ENCODE measurements at regions not wholly inside any gene's neighbourhood (a gene's known extent, or its start where the extent isn't known, plus 50 kb on each side); places are given as distances from the start of the nearest gene placed in this dataset.

DNA sequence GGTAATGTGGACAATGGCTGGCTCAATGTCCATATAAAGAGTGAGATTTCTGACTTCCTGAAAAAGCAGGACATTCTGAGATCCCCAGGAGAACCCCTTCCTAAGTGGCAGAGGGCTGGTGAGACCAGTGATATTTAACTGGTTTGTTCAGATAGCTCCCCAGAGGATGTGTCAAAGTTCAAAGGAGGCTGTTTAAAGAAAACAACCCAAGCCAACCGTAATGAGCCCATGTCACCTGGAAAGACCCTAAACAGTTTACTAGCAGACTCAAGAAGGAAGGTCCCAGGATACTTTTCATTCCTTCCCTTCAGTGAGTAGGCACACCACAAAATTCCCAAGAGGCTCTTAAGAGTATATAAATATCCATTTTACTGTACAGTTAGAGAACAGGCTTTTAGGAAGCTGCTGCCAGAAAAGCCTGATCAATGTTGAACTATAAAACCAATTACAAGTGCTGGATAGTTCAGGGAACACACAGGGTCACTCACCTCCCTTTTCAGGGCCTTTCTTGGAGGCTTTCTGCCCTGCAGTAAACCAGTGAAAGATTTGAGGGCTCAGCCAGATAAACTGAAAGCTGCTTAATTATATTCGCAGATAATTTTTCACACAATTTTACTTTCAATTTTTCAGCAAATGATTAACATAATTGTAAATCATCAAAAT is 293.5 kb downstream of the ASXL3 start (continued):
- TF ChIP-seq, protein P1, sequence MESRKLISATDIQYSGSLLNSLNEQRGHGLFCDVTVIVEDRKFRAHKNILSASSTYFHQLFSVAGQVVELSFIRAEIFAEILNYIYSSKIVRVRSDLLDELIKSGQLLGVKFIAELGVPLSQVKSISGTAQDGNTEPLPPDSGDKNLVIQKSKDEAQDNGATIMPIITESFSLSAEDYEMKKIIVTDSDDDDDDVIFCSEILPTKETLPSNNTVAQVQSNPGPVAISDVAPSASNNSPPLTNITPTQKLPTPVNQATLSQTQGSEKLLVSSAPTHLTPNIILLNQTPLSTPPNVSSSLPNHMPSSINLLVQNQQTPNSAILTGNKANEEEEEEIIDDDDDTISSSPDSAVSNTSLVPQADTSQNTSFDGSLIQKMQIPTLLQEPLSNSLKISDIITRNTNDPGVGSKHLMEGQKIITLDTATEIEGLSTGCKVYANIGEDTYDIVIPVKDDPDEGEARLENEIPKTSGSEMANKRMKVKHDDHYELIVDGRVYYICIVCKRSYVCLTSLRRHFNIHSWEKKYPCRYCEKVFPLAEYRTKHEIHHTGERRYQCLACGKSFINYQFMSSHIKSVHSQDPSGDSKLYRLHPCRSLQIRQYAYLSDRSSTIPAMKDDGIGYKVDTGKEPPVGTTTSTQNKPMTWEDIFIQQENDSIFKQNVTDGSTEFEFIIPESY (IDR thresholded peaks at IDR 0.05), result no peak
- TF ChIP-seq SP1 (IDR thresholded peaks at IDR 0.05) (peak; percentile 64), RAD21 (IDR thresholded peaks at IDR 0.05) (no peak), FOXA2 (IDR thresholded peaks at IDR 0.05) (no peak), HNF4A (conservative IDR thresholded peaks at IDR 0.05) (peak; percentile 70 to 74), NR2F2 (IDR thresholded peaks at IDR 0.05) (no peak)

DNA sequence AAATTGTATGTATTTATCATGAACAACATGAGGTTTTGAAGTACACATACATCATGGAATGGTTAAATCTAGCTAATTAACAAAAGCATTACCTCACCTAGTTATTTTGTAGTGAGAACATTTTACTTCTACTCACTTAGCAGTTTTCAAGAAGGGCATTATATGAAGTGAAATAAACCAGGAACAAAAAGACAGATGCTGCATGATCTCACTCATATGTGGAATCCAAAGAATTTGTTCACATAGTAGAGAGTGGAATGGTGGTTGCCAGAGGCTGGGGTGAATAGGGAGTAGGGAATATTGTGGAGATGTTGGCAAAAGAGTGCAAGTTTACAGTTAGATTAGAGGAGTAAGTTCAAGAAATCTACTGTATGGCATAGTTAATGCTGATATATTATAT is 292.0 kb downstream of the ASXL3 start:
- no peaks in the 10 kb centered on the region for H3K9me3 ChIP-seq (ENCODE audit: control insufficient read depth in 4 of 4, low read length in 3 of 4)
- H3K4me1 ChIP-seq (ENCODE audit: control insufficient read depth in 4 of 4, insufficient read depth in 4 of 4, low read length in 3 of 4), result peaks cover 0 to 47% (median 28%) of the 10 kb centered on the region in 4 donors
- TF ChIP-seq, protein P2, sequence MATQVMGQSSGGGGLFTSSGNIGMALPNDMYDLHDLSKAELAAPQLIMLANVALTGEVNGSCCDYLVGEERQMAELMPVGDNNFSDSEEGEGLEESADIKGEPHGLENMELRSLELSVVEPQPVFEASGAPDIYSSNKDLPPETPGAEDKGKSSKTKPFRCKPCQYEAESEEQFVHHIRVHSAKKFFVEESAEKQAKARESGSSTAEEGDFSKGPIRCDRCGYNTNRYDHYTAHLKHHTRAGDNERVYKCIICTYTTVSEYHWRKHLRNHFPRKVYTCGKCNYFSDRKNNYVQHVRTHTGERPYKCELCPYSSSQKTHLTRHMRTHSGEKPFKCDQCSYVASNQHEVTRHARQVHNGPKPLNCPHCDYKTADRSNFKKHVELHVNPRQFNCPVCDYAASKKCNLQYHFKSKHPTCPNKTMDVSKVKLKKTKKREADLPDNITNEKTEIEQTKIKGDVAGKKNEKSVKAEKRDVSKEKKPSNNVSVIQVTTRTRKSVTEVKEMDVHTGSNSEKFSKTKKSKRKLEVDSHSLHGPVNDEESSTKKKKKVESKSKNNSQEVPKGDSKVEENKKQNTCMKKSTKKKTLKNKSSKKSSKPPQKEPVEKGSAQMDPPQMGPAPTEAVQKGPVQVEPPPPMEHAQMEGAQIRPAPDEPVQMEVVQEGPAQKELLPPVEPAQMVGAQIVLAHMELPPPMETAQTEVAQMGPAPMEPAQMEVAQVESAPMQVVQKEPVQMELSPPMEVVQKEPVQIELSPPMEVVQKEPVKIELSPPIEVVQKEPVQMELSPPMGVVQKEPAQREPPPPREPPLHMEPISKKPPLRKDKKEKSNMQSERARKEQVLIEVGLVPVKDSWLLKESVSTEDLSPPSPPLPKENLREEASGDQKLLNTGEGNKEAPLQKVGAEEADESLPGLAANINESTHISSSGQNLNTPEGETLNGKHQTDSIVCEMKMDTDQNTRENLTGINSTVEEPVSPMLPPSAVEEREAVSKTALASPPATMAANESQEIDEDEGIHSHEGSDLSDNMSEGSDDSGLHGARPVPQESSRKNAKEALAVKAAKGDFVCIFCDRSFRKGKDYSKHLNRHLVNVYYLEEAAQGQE (IDR thresholded peaks at IDR 0.05), result no peak
- TF ChIP-seq, protein P1 (IDR thresholded peaks at IDR 0.05), result no peak
- TF ChIP-seq EGR1 (IDR thresholded peaks at IDR 0.05; ENCODE audit: low read depth in 2 of 2), result no peak
- no peak for TF ChIP-seq FOXA1 (IDR thresholded peaks at IDR 0.05)
- no peak for TF ChIP-seq HNF4G (IDR thresholded peaks at IDR 0.05)
- no peak for TF ChIP-seq FOXA2 (IDR thresholded peaks at IDR 0.05)
- TF ChIP-seq YY1 (IDR thresholded peaks at IDR 0.05), result no peak
- no peak for TF ChIP-seq TAF1 (conservative IDR thresholded peaks at IDR 0.05)
- TF ChIP-seq GABPA (IDR thresholded peaks at IDR 0.05 in 1 of 2, conservative IDR thresholded peaks at IDR 0.05 in 1 of 2), result no peak
- TF ChIP-seq HNF4A (conservative IDR thresholded peaks at IDR 0.05), result no peak
- no peak for TF ChIP-seq RAD21 (IDR thresholded peaks at IDR 0.05)
- TF ChIP-seq, protein P3, sequence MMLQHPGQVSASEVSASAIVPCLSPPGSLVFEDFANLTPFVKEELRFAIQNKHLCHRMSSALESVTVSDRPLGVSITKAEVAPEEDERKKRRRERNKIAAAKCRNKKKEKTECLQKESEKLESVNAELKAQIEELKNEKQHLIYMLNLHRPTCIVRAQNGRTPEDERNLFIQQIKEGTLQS (IDR thresholded peaks at IDR 0.05), result no peak
- TF ChIP-seq, protein P4, sequence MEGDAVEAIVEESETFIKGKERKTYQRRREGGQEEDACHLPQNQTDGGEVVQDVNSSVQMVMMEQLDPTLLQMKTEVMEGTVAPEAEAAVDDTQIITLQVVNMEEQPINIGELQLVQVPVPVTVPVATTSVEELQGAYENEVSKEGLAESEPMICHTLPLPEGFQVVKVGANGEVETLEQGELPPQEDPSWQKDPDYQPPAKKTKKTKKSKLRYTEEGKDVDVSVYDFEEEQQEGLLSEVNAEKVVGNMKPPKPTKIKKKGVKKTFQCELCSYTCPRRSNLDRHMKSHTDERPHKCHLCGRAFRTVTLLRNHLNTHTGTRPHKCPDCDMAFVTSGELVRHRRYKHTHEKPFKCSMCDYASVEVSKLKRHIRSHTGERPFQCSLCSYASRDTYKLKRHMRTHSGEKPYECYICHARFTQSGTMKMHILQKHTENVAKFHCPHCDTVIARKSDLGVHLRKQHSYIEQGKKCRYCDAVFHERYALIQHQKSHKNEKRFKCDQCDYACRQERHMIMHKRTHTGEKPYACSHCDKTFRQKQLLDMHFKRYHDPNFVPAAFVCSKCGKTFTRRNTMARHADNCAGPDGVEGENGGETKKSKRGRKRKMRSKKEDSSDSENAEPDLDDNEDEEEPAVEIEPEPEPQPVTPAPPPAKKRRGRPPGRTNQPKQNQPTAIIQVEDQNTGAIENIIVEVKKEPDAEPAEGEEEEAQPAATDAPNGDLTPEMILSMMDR (IDR thresholded peaks at IDR 0.05; ENCODE audit: low read depth, low read length, missing input control), result no peak
- TF ChIP-seq, protein P5, sequence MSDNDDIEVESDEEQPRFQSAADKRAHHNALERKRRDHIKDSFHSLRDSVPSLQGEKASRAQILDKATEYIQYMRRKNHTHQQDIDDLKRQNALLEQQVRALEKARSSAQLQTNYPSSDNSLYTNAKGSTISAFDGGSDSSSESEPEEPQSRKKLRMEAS (IDR thresholded peaks at IDR 0.05), result no peak
- no peak for TF ChIP-seq NR2F2 (IDR thresholded peaks at IDR 0.05)
- TF ChIP-seq SP1 (IDR thresholded peaks at IDR 0.05), result no peak
- no peak for TF ChIP-seq RXRA (IDR thresholded peaks at IDR 0.05)
- TF ChIP-seq JUND (IDR thresholded peaks at IDR 0.05), result no peak
- H3K27me3 ChIP-seq (ENCODE audit: control insufficient read depth in 4 of 4, insufficient read depth in 4 of 4, low read length in 3 of 4), result no peaks in the 10 kb centered on the region
- no peak overlapping the region for H3K4me3 ChIP-seq (ENCODE audit: low read depth in 1 of 3, low read length in 3 of 3)
- no peaks in the 10 kb centered on the region for H3K36me3 ChIP-seq (ENCODE audit: control insufficient read depth in 4 of 4, insufficient read depth in 3 of 4, low read depth in 1 of 4, low read length in 3 of 4)
- no peak overlapping the region for H3K27ac ChIP-seq (ENCODE audit: low read depth in 1 of 2, low read length in 2 of 2)
- DNase-seq (ENCODE audit: low spot score), result no peak
- no peak overlapping the region for H3K9ac ChIP-seq (ENCODE audit: low read depth in 1 of 2, low read length in 2 of 2)
